Natural killer cell (primary cell): ENCODE measurements at regions not wholly inside any gene's neighbourhood (a gene's known extent, or its start where the extent isn't known, plus 50 kb on each side); places are given as distances from the start of the nearest gene placed in this dataset.

ENCODE experiments used
- ATAC-seq, 3 donors: fragments of 150-1000 bp in 2 of 3; fragments of 200-7000 bp in 1 of 3; cut with Tn5 transposase; 1 replicate in 1 of 3; 2 replicates in 2 of 3; pipeline ENCODE4 v1.10.0; 2021; ENCODE audit warnings: mild to moderate bottlenecking in 2 of 3, moderate library complexity in 2 of 3
- DNase-seq, 2 donors: peaks; one replicate each; pipeline versions ENCODE4 v3.0.0 to v3.0.0-alpha.2; 2013 to 2021; ENCODE audit warnings: mixed read lengths in 1 of 2
- H3K27ac ChIP-seq: one replicate; pipeline ENCODE4 v1.5.1; 2013; ENCODE audit warnings: mild to moderate bottlenecking, low read length
- H3K27me3 ChIP-seq: one replicate; pipeline ENCODE4 v1.6.1; 2013; ENCODE audit warnings: low read length; ENCODE audit not compliant: control insufficient read depth, insufficient read depth
- H3K36me3 ChIP-seq: one replicate; pipeline ENCODE4 v1.6.1; 2013; ENCODE audit warnings: low read length; ENCODE audit not compliant: control insufficient read depth, insufficient read depth
- H3K4me1 ChIP-seq: one replicate; pipeline ENCODE4 v1.6.1; 2013; ENCODE audit warnings: low read length; ENCODE audit not compliant: control insufficient read depth, insufficient read depth
- H3K4me3 ChIP-seq: one replicate; pipeline ENCODE4 v1.5.1; 2013; ENCODE audit warnings: low read length
- H3K9me3 ChIP-seq: one replicate; pipeline ENCODE4 v1.6.1; 2013; ENCODE audit warnings: low read length; ENCODE audit not compliant: control insufficient read depth, insufficient read depth
- H3K27ac Mint-ChIP-seq, 2 donors: one replicate each; pipeline ENCODE4 v1.8.0; 2022; ENCODE audit warnings: mild to moderate bottlenecking in 2 of 2, mixed read lengths in 2 of 2, moderate library complexity in 1 of 2
- H3K27me3 Mint-ChIP-seq, 2 donors: one replicate each; pipeline ENCODE4 v1.8.0; 2022; ENCODE audit warnings: low read depth in 2 of 2, mixed read lengths in 2 of 2
- H3K36me3 Mint-ChIP-seq: one replicate; pipeline ENCODE4 v1.8.0; 2022; ENCODE audit warnings: mixed read lengths
- H3K4me1 Mint-ChIP-seq, 2 donors: one replicate each; pipeline ENCODE4 v1.8.0; 2022; ENCODE audit warnings: mixed read lengths in 2 of 2
- H3K4me3 Mint-ChIP-seq: one replicate; pipeline ENCODE4 v1.8.0; 2022; ENCODE audit warnings: mild to moderate bottlenecking, moderate library complexity, mixed read lengths
- H3K9me3 Mint-ChIP-seq, 2 donors: one replicate each; pipeline ENCODE4 v1.8.0; 2022; ENCODE audit warnings: mixed read lengths in 2 of 2
- WGBS: methylation state at CpG from one replicate; pipeline ENCODE4 v1.1.7; 2013; ENCODE audit warnings: missing lambda C conversion rate; ENCODE audit not compliant: insufficient coverage; 5-methylcytosine and 5-hydroxymethylcytosine counted together
- intact Hi-C: fragments of 100-400 bp; cut with micrococcal nuclease; formaldehyde crosslinking; loops from one replicate; pipeline ENCODE4 v1.14.2; 2022
- TF ChIP-seq, protein P1 (sequence below): fragments of 200-600 bp; IDR thresholded peaks from one replicate; pipeline ENCODE4 v1.8.0; 2022; ENCODE audit warnings: antibody characterized with exemption

DNA sequence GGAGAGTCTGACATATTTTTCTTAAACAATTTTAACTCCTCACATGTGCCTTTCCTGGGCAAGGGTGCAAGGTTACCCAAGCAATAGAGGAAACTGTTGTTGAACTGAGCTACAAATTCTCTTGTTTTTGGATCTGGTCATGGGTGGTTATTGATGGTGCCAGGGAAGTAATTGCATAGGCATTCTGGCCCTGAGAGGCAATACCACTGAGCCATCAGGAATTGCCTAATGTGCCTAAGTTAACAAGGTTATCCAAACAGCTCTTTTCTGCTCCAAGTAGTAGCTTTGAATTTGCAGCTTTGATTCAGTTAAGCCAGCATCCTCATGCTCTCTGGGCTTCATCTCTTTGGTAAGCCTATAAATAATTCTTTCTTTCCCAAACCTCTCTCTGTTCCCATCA, 266.0 kb upstream of the BTBD3 start:
- TF ChIP-seq, protein P1, sequence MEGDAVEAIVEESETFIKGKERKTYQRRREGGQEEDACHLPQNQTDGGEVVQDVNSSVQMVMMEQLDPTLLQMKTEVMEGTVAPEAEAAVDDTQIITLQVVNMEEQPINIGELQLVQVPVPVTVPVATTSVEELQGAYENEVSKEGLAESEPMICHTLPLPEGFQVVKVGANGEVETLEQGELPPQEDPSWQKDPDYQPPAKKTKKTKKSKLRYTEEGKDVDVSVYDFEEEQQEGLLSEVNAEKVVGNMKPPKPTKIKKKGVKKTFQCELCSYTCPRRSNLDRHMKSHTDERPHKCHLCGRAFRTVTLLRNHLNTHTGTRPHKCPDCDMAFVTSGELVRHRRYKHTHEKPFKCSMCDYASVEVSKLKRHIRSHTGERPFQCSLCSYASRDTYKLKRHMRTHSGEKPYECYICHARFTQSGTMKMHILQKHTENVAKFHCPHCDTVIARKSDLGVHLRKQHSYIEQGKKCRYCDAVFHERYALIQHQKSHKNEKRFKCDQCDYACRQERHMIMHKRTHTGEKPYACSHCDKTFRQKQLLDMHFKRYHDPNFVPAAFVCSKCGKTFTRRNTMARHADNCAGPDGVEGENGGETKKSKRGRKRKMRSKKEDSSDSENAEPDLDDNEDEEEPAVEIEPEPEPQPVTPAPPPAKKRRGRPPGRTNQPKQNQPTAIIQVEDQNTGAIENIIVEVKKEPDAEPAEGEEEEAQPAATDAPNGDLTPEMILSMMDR = no peak
- H3K27me3 Mint-ChIP-seq = no peaks in the 10 kb centered on the region
- Histone ChIP-seq H3K36me3 (no peaks in the 10 kb centered on the region), H3K27ac (no peak overlapping the region), H3K4me1 (no peaks in the 10 kb centered on the region), H3K9me3 (no peaks in the 10 kb centered on the region), H3K4me3 (no peak overlapping the region), H3K27me3 (no peaks in the 10 kb centered on the region)
- peaks cover 3 to 4% of the 10 kb centered on the region in 2 donors for H3K9me3 Mint-ChIP-seq
- no peaks in the 10 kb centered on the region for H3K36me3 Mint-ChIP-seq
- ATAC-seq (no peak), DNase-seq (no peak)
- H3K4me1 Mint-ChIP-seq = no peaks in the 10 kb centered on the region
- intact Hi-C loops = no loop called here
- no peak overlapping the region for H3K27ac Mint-ChIP-seq
- H3K4me3 Mint-ChIP-seq = no peak overlapping the region

DNA sequence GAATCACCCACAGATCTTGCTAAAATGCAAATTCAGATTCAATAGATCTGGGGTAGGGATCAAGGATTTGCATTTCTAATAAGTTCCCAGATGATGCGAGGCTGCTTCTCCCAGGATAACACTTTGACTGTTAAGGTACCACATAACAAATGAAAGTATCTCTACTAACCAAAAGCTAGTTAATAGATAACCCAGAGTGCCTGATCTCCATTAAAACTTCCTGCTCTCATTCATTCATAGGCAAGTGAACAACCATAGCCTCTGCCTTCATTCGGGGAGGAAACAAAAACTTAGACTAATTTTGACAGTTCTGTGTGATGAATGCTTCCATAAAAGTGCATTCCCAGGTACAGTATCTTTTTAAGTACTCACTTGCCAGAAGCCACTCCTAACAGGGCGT, 265.6 kb upstream of the BTBD3 start:
- no peaks in the 10 kb centered on the region for H3K36me3 Mint-ChIP-seq
- WGBS = 80% methylated on average over 3 of the region's 3 CpGs
- intact Hi-C loops = no loop called here
- peaks cover 3 to 4% of the 10 kb centered on the region in 2 donors for H3K9me3 Mint-ChIP-seq
- Histone ChIP-seq H3K36me3 (no peaks in the 10 kb centered on the region), H3K4me1 (no peaks in the 10 kb centered on the region), H3K9me3 (no peaks in the 10 kb centered on the region), H3K4me3 (no peak overlapping the region), H3K27ac (no peak overlapping the region), H3K27me3 (no peaks in the 10 kb centered on the region)
- H3K27me3 Mint-ChIP-seq = no peaks in the 10 kb centered on the region
- no peak for DNase-seq
- TF ChIP-seq, protein P1 = no peak
- H3K4me3 Mint-ChIP-seq = no peak overlapping the region
- no peak overlapping the region for H3K27ac Mint-ChIP-seq
- ATAC-seq = no peak
- H3K4me1 Mint-ChIP-seq = no peaks in the 10 kb centered on the region

DNA sequence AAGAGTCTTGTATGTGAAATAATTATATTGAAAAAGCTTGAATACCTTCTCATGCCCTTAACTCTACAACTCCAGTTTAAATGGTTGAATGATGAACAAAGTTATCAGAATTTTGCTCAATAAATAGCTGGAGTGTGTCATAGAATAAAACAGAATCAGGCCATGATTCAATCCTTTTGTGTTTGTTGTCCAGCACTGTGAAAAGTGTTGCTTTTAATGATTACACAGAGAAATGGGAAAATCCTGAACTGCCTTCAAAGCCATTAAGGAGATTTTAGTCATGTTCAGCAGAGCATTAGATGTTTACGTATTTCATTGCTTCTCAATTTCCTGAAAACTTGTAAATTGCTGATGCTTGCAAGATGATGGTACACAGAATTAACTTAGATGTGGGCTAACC, 262.9 kb upstream of the BTBD3 start:
- WGBS = 83% methylated on average over 1 of the region's 1 CpG
- DNase-seq (no peak), ATAC-seq (no peak)
- TF ChIP-seq, protein P1 = no peak
- H3K27me3 ChIP-seq = no peaks in the 10 kb centered on the region
- no peaks in the 10 kb centered on the region for H3K36me3 Mint-ChIP-seq
- H3K9me3 ChIP-seq = no peaks in the 10 kb centered on the region
- no peak overlapping the region for H3K4me3 ChIP-seq
- no peaks in the 10 kb centered on the region for H3K4me1 Mint-ChIP-seq
- no peaks in the 10 kb centered on the region for H3K36me3 ChIP-seq
- H3K27ac Mint-ChIP-seq = no peak overlapping the region
- no peak overlapping the region for H3K27ac ChIP-seq
- no peak overlapping the region for H3K4me3 Mint-ChIP-seq
- no peaks in the 10 kb centered on the region for H3K27me3 Mint-ChIP-seq
- peaks cover 5% of the 10 kb centered on the region in 2 donors for H3K9me3 Mint-ChIP-seq
- intact Hi-C loops = no loop called here
- no peaks in the 10 kb centered on the region for H3K4me1 ChIP-seq

DNA sequence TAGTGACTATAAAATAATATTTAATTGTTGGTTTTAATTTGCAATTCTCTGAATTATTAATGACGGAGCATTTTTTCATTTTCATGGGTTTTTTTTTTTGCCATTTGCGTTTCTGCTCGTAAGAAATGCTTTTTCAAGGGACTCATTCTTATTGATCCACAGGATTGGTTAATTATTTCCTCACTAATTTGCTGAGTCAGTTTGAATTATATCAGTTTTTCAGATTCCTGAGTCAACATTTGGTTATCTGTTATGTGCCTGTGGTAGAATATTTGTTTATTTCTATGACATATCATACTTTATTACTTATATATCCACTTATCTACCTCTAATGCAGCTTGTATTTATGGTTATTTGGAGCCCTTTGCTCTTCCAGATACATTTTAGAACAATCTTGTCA, 257.0 kb upstream of the BTBD3 start:
- Mint-ChIP-seq H3K4me3 (no peak overlapping the region), H3K4me1 (no peaks in the 10 kb centered on the region), H3K36me3 (no peaks in the 10 kb centered on the region), H3K27ac (no peak overlapping the region), H3K27me3 (no peaks in the 10 kb centered on the region), H3K9me3 (peaks cover 4 to 6% of the 10 kb centered on the region in 2 donors)
- Histone ChIP-seq H3K9me3 (no peaks in the 10 kb centered on the region), H3K27ac (no peak overlapping the region), H3K4me3 (no peak overlapping the region), H3K36me3 (no peaks in the 10 kb centered on the region), H3K27me3 (no peaks in the 10 kb centered on the region), H3K4me1 (no peaks in the 10 kb centered on the region)
- DNase-seq = no peak
- ATAC-seq = no peak
- TF ChIP-seq, protein P1 = no peak
- intact Hi-C loops = no loop called here
- 88% methylated on average over 3 of the region's 3 CpGs for WGBS
